ENCODE measurements at regions not wholly inside any gene's neighbourhood (a gene's known extent, or its start where the extent isn't known, plus 50 kb on each side); places are given as distances from the start of the nearest gene placed in this dataset.

GRCh38 chr7:15011289-15011688 lies 108.7 kb upstream of the DGKB start:
- TF ChIP-seq CTCF (IDR thresholded peaks at IDR 0.05) (no peak), POLR2A (IDR thresholded peaks at IDR 0.05) (no peak)
